Activated CD4-positive, alpha-beta memory T cell treated with anti-CD3 and anti-CD28 coated beads for 36 hours (primary cell): ENCODE measurements at regions not wholly inside any gene's neighbourhood (a gene's known extent, or its start where the extent isn't known, plus 50 kb on each side); places are given as distances from the start of the nearest gene placed in this dataset.
"Not testable (repeated sequence)": the region's sequence is repeated elsewhere in the genome, so short reads cannot be mapped to it uniquely, and the experiment has no call there.

Source experiments
- CTCF ChIA-PET: fragments of 350-600 bp; sonication (Branson Sonifier 250); formaldehyde crosslinking; loops from one replicate; lab custom pipeline; 2021; ENCODE audit warnings: antibody characterized with exemption, inconsistent platforms; lab: Charles Lee
- POLR2A ChIA-PET: fragments of 350-600 bp; sonication (Branson Sonifier 250); formaldehyde crosslinking; loops from one replicate; lab custom pipeline; 2021; ENCODE audit warnings: antibody characterized with exemption; lab: Charles Lee
- DNase-seq: peaks from one replicate; pipeline ENCODE4 v3.0.0-alpha.2; 2020
- H3K27ac Mint-ChIP-seq: one replicate; pipeline ENCODE4 v1.8.0; 2021; ENCODE audit warnings: mixed read lengths
- H3K27me3 Mint-ChIP-seq: one replicate; pipeline ENCODE4 v1.8.0; 2021; ENCODE audit warnings: mixed read lengths
- H3K36me3 Mint-ChIP-seq: one replicate; pipeline ENCODE4 v1.8.0; 2021; ENCODE audit warnings: mixed read lengths
- H3K4me1 Mint-ChIP-seq: one replicate; pipeline ENCODE4 v1.8.0; 2021; ENCODE audit warnings: low read depth, mixed read lengths
- H3K4me3 Mint-ChIP-seq: one replicate; pipeline ENCODE4 v1.8.0; 2021; ENCODE audit warnings: mild to moderate bottlenecking, mixed read lengths
- H3K9me3 Mint-ChIP-seq: one replicate; pipeline ENCODE4 v1.8.0; 2021; ENCODE audit warnings: mixed read lengths
- intact Hi-C: fragments of 100-400 bp; cut with micrococcal nuclease; formaldehyde crosslinking; loops from one replicate; pipeline ENCODE4 v1.15.1; 2023

DNA sequence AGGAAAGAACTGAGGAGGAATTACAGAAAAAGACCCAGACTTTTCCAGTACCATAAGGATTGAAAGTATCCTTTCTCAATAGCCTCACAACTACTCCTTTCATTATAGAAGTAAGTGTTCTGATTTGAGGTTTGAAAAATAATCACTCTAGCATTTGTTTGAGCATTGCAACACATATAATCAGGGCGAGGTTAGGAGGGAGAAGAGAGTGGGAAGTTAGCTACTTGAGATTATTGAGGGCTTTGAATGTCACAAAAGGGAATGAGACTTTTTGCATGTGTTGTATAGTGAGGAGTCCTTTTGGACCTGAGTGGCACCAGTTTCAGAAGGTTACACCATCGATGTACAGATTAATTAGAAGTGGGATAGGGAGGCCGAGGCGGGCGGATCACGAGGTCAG lies 65.2 kb upstream of the TNIK start:
- intact Hi-C loops = no loop called here
- no peaks in the 10 kb centered on the region for H3K27me3 Mint-ChIP-seq
- no peak overlapping the region for H3K27ac Mint-ChIP-seq
- DNase-seq = no peak
- H3K9me3 Mint-ChIP-seq = no peaks in the 10 kb centered on the region
- H3K36me3 Mint-ChIP-seq = no peaks in the 10 kb centered on the region
- peaks cover 2% of the 10 kb centered on the region for H3K4me1 Mint-ChIP-seq
- no peak overlapping the region for H3K4me3 Mint-ChIP-seq
- CTCF ChIA-PET = no interaction called here
- POLR2A ChIA-PET = no interaction called here

DNA sequence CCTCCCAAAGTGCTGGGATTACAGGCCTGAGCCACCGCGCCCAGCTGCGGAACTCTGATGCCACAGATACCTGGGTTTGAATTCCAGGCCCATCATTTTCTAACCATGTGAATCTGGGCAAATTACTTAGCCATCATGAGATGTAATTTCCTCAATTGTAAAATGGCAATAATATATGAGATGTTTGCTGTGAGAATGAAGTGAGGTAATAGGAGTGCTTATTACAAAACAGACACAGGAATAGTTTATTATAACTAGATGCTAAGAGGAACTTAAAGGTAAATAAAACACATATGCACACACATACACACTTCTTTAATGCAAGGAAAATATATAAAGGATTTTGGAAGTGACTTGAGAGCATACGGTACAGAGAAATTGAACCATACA lies 64.7 kb upstream of the TNIK start:
- peaks cover 2% of the 10 kb centered on the region for H3K4me1 Mint-ChIP-seq
- CTCF ChIA-PET = no interaction called here

DNA sequence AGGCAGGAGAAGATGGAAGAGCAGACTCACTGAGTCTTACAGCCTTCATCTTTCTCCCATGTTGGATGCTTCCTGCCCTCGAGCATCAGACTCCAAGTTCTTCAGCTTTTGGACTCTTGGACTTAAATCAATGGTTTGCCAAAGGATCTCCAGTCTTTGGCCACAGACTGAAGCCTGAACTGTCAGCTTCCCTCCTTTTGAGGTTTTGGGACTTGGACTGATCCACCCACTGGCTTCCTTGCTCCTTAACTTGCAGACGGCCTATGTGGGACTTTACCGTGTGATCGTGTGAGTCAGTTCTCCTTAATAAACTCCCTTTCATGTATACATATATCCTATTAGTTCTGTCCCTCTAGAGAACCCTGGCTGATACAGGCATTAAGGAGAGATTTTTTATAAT lies 62.4 kb upstream of the TNIK start:
- intact Hi-C loops = no loop called here
- H3K36me3 Mint-ChIP-seq = no peaks in the 10 kb centered on the region
- H3K27me3 Mint-ChIP-seq = peaks cover 2% of the 10 kb centered on the region
- no peak overlapping the region for H3K4me3 Mint-ChIP-seq
- DNase-seq = no peak
- ChIA-PET POLR2A (no interaction called here), CTCF (no interaction called here)
- H3K9me3 Mint-ChIP-seq = no peaks in the 10 kb centered on the region
- H3K4me1 Mint-ChIP-seq = peaks cover 2% of the 10 kb centered on the region
- H3K27ac Mint-ChIP-seq = no peak overlapping the region

More for the DNA sequence above, 64.7 kb upstream of the TNIK start:
- Mint-ChIP-seq H3K4me3 (no peak overlapping the region), H3K27me3 (no peaks in the 10 kb centered on the region), H3K9me3 (no peaks in the 10 kb centered on the region), H3K27ac (no peak overlapping the region), H3K36me3 (no peaks in the 10 kb centered on the region)
- intact Hi-C loops = no loop called here
- POLR2A ChIA-PET = no interaction called here
- no peak for DNase-seq

DNA sequence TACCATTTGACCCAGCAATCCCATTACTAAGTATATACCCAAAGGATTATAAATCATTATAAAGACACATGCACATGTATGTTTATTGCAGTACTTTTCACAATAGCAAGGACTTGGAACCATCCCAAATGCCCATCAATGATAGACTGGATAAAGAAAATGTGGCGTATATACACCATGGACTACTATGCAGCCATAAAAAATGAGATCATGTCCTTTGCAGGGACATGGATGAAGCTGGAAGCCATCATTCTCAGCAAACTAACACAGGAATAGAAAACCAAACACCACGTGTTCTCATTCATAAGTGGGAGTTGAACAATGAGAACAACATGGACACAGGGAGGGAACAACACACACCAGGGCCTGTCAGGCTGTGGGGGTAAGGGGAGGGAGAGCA lies 59.2 kb upstream of the TNIK start:
- H3K9me3 Mint-ChIP-seq, DNase-seq, H3K27me3 Mint-ChIP-seq, H3K4me3 Mint-ChIP-seq, H3K27ac Mint-ChIP-seq, H3K36me3 Mint-ChIP-seq, POLR2A ChIA-PET, intact Hi-C loops, CTCF ChIA-PET, H3K4me1 Mint-ChIP-seq: not testable (repeated sequence)

DNA sequence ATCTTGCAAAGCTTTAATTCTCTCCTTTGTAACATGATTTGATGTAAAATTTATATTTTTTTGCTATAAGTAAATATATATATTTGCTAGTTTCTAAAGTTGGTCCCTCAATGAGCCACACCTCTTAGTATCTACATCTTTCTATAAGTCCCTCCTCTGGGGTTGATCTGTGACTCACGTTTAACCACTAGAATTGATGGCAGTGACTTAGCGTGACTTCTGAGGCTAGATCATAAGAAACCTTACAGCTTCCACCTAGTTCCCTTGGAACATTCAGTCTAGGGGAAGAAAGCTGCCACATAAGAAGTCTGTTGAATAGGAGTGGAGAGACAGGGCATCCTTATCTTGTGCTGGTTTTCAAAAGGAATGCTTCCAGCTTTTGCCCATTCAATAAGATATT lies 56.6 kb upstream of the TNIK start:
- intact Hi-C loops = no loop called here
- Mint-ChIP-seq H3K4me3 (no peak overlapping the region), H3K4me1 (no peaks in the 10 kb centered on the region), H3K27ac (no peak overlapping the region), H3K9me3 (no peaks in the 10 kb centered on the region), H3K27me3 (peaks cover 2% of the 10 kb centered on the region), H3K36me3 (no peaks in the 10 kb centered on the region)
- CTCF ChIA-PET = no interaction called here
- no peak for DNase-seq
- POLR2A ChIA-PET = no interaction called here

DNA sequence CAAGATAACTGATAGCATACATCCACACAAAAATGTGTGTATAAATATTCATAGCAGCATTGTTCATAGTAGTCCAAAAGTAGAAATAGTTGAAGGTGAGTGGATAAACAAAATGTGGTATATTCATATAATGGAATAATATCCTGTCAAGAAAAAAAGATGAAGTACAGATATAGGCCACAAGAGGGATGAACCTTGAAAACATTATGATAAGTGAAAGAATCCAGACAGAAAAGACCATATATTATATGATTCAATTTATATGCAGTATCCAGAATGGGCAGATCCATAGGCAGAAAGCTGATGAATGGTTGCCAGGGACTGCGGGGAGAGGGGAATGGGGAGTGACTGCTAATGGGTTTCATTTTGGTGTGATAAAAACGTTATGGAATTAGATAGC lies 54.3 kb upstream of the TNIK start:
- Mint-ChIP-seq H3K27ac (no peak overlapping the region), H3K4me1 (no peaks in the 10 kb centered on the region), H3K36me3 (no peaks in the 10 kb centered on the region), H3K27me3 (peaks cover 2% of the 10 kb centered on the region), H3K4me3 (no peak overlapping the region), H3K9me3 (no peaks in the 10 kb centered on the region)
- ChIA-PET POLR2A (no interaction called here), CTCF (no interaction called here)
- DNase-seq = no peak
- intact Hi-C loops = no loop called here

DNA sequence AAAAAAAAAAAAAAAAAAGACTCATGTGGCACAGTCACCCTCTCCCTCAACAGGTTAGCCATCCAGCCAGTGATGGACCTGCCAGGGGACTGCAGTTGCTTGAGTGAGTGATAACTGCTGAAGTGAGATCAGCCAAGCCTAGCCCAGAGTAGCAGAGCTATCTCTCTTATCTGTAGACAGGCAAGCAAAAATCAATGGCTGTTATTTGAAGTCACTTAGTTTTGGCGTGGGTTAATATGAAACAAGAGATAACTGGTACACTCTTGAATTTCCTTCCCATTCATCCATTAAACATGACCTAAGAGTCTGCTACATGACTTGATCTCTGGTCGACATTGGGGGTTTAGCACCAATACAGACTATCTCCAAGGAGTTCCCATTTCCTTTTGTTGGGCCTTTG lies 51.2 kb upstream of the TNIK start:
- Mint-ChIP-seq H3K27ac (no peak overlapping the region), H3K9me3 (no peaks in the 10 kb centered on the region), H3K4me3 (no peak overlapping the region), H3K4me1 (no peaks in the 10 kb centered on the region), H3K27me3 (no peaks in the 10 kb centered on the region), H3K36me3 (no peaks in the 10 kb centered on the region)
- intact Hi-C loops = no loop called here
- ChIA-PET CTCF (interaction anchor here (1.1 kb wide), 1 partner anchor 50 kb away, joined by 3 read pairs; no protein-coding TSS in a partner anchor), POLR2A (no interaction called here)
- DNase-seq = no peak
